ENCODE measurements at regions not wholly inside any gene's neighbourhood (a gene's known extent, or its start where the extent isn't known, plus 50 kb on each side); places are given as distances from the start of the nearest gene placed in this dataset.

DNA sequence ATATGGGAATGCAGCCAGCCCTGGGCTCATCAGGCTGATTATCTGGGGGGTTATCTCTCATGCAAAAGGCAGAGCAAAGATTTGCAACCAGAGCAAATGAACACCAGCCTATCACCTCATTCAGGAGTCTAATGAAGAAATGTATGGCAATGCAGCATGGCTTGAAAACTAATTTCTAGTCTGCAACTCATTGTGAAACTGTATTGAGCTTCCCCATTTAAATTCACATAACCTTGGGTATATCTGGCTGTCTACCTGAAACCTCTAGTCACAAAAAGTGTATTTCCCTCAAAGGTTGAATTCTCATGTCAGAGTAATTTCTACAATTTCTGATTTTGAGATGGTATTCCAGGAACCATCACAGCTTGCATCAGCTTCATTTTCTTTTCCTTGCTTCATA lies 240.0 kb downstream of the SDHAF3 start:
- intact Hi-C loops (cut with micrococcal nuclease; ENCODE audit: unreplicated experiment), result no loop called here
- Histone ChIP-seq H3K27ac (ENCODE audit: low read depth, low read length, poor library complexity, severe bottlenecking) (no peak overlapping the region), H3K27me3 (replicated peaks; ENCODE audit: insufficient read depth, low read depth, low read length, poor library complexity) (no peaks in the 10 kb centered on the region), H3K9me3 (ENCODE audit: low read depth, low read length, poor library complexity, severe bottlenecking) (no peaks in the 10 kb centered on the region), H3K4me1 (ENCODE audit: insufficient read depth, low read length, poor library complexity, severe bottlenecking) (no peaks in the 10 kb centered on the region), H3K36me3 (ENCODE audit: insufficient read depth, low read length, poor library complexity, severe bottlenecking) (no peaks in the 10 kb centered on the region), H3K4me3 (ENCODE audit: low read depth, low read length, poor library complexity, severe bottlenecking) (no peak overlapping the region)
- CTCF ChIA-PET, result no interaction called here
- no TSS peak for BruUV-seq (replicated peaks)
- DNase-seq (ENCODE audit: low spot score), result no peak
- TF ChIP-seq, protein P1, sequence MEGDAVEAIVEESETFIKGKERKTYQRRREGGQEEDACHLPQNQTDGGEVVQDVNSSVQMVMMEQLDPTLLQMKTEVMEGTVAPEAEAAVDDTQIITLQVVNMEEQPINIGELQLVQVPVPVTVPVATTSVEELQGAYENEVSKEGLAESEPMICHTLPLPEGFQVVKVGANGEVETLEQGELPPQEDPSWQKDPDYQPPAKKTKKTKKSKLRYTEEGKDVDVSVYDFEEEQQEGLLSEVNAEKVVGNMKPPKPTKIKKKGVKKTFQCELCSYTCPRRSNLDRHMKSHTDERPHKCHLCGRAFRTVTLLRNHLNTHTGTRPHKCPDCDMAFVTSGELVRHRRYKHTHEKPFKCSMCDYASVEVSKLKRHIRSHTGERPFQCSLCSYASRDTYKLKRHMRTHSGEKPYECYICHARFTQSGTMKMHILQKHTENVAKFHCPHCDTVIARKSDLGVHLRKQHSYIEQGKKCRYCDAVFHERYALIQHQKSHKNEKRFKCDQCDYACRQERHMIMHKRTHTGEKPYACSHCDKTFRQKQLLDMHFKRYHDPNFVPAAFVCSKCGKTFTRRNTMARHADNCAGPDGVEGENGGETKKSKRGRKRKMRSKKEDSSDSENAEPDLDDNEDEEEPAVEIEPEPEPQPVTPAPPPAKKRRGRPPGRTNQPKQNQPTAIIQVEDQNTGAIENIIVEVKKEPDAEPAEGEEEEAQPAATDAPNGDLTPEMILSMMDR (conservative IDR thresholded peaks at IDR 0.05; ENCODE audit: low read depth, low read length), result no peak
- no peak for TF ChIP-seq EZH2 (IDR thresholded peaks at IDR 0.05; ENCODE audit: borderline replicate concordance, low read depth, low read length, poor library complexity, severe bottlenecking)
- POLR2A ChIA-PET (ENCODE audit: low non-redundant PET), result no interaction called here

DNA sequence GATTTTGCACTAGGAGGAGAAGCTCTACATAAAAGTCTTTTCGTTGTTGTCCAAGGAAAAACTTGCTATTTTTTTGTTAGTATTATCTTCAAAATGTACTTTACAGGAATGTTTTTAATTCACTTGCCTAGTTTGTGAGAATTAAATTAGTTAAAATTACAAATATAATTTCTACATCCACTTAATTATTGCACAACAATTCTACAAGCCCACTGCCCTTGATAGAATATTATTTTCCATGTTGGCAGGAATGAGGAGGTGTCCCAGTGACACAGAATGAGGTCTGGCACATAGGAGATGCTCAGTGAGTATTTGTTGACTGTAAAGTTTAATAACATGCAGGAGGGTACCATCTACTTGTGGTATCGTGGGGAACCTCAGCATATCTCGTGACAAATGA lies 255.4 kb downstream of the SDHAF3 start:
- H3K36me3 ChIP-seq (ENCODE audit: insufficient read depth, low read length, poor library complexity, severe bottlenecking), result no peaks in the 10 kb centered on the region
- no peaks in the 10 kb centered on the region for H3K4me1 ChIP-seq (ENCODE audit: insufficient read depth, low read length, poor library complexity, severe bottlenecking)
- intact Hi-C loops (cut with micrococcal nuclease; ENCODE audit: unreplicated experiment), result no loop called here
- H3K4me3 ChIP-seq (ENCODE audit: low read depth, low read length, poor library complexity, severe bottlenecking), result no peak overlapping the region
- no peak overlapping the region for H3K27ac ChIP-seq (ENCODE audit: low read depth, low read length, poor library complexity, severe bottlenecking)
- BruUV-seq (replicated peaks), result no TSS peak
- ChIA-PET POLR2A (ENCODE audit: low non-redundant PET) (no interaction called here), CTCF (no interaction called here)
- H3K9me3 ChIP-seq (ENCODE audit: low read depth, low read length, poor library complexity, severe bottlenecking), result no peaks in the 10 kb centered on the region
- no peaks in the 10 kb centered on the region for H3K27me3 ChIP-seq (replicated peaks; ENCODE audit: insufficient read depth, low read depth, low read length, poor library complexity)
- TF ChIP-seq EZH2 (IDR thresholded peaks at IDR 0.05; ENCODE audit: borderline replicate concordance, low read depth, low read length, poor library complexity, severe bottlenecking), result no peak
- TF ChIP-seq, protein P1 (conservative IDR thresholded peaks at IDR 0.05; ENCODE audit: low read depth, low read length), result no peak
- DNase-seq (ENCODE audit: low spot score), result no peak

DNA sequence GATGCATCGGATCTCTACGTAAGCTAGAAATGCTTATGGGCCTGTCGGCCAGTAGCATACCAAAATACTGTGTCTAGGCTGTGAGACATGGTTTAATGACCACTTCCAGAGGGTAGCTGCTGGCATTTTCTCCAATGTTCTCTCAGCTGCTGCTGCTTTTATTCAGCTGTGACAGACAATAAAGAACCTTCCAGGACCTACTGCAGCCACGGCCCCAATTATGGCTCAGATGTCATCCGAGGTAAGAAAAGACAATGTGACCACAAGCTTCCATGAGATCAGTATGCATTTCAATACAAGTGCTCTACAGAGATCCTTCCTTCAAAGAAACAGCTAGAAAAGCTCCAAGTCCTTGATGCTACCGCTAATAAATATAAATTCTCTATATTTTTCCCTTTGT lies 256.2 kb downstream of the SDHAF3 start:
- no TSS peak for BruUV-seq (replicated peaks)

More for the DNA sequence above, 256.2 kb downstream of the SDHAF3 start:
- H3K9me3 ChIP-seq (ENCODE audit: low read depth, low read length, poor library complexity, severe bottlenecking), result no peaks in the 10 kb centered on the region
- intact Hi-C loops (cut with micrococcal nuclease; ENCODE audit: unreplicated experiment), result no loop called here
- DNase-seq (ENCODE audit: low spot score), result no peak
- ChIA-PET POLR2A (ENCODE audit: low non-redundant PET) (no interaction called here), CTCF (no interaction called here)
- H3K27me3 ChIP-seq (replicated peaks; ENCODE audit: insufficient read depth, low read depth, low read length, poor library complexity), result no peaks in the 10 kb centered on the region
- no peaks in the 10 kb centered on the region for H3K36me3 ChIP-seq (ENCODE audit: insufficient read depth, low read length, poor library complexity, severe bottlenecking)
- no peak overlapping the region for H3K27ac ChIP-seq (ENCODE audit: low read depth, low read length, poor library complexity, severe bottlenecking)
- TF ChIP-seq EZH2 (IDR thresholded peaks at IDR 0.05; ENCODE audit: borderline replicate concordance, low read depth, low read length, poor library complexity, severe bottlenecking), result no peak
- TF ChIP-seq, protein P1 (conservative IDR thresholded peaks at IDR 0.05; ENCODE audit: low read depth, low read length), result no peak
- no peaks in the 10 kb centered on the region for H3K4me1 ChIP-seq (ENCODE audit: insufficient read depth, low read length, poor library complexity, severe bottlenecking)
- H3K4me3 ChIP-seq (ENCODE audit: low read depth, low read length, poor library complexity, severe bottlenecking), result no peak overlapping the region
